HepG2 (cell line): ENCODE measurements at regions not wholly inside any gene's neighbourhood (a gene's known extent, or its start where the extent isn't known, plus 50 kb on each side); places are given as distances from the start of the nearest gene placed in this dataset.

ENCODE experiments used
- EP300 ChIP-seq, 3 experiments: sonication (generic) in 1 of 3; formaldehyde crosslinking in 1 of 3; IDR thresholded peaks; 2 replicates each; pipeline versions ENCODE4 v1.5.1 to v1.6.1; 2011 to 2020; ENCODE audit warnings: low read depth in 2 of 3, low read length in 2 of 3, borderline replicate concordance in 1 of 3, improper control_type of control experiment in 1 of 3, mild to moderate bottlenecking in 1 of 3, missing genetic modification reagents in 1 of 3, moderate library complexity in 1 of 3
- FOXA3 ChIP-seq: IDR thresholded peaks from 2 replicates; pipeline ENCODE4 v1.6.1; 2016; ENCODE audit warnings: missing genetic modification reagents, missing compliant biosample characterization
- FOXP1 ChIP-seq, 2 experiments: fragments of 450-650 bp in 1 of 2; IDR thresholded peaks; 2 replicates each; pipeline ENCODE4 v1.6.1; 2017 to 2018; ENCODE audit warnings: antibody characterized with exemption in 1 of 2
- GATAD2A ChIP-seq: IDR thresholded peaks from 2 replicates; pipeline ENCODE4 v1.6.1; 2016
- HOXA5 ChIP-seq: sonication (generic); formaldehyde crosslinking; IDR thresholded peaks from 2 replicates; pipeline ENCODE4 v1.4.0; 2020; ENCODE audit warnings: missing genetic modification reagents
- ISL2 ChIP-seq: sonication (generic); formaldehyde crosslinking; IDR thresholded peaks from 2 replicates; pipeline ENCODE4 v1.5.0; 2020; ENCODE audit warnings: missing genetic modification reagents
- KDM5B ChIP-seq: sonication (generic); formaldehyde crosslinking; IDR thresholded peaks from 2 replicates; pipeline ENCODE4 v1.4.0; 2020; ENCODE audit warnings: missing genetic modification reagents, mild to moderate bottlenecking, borderline replicate concordance
- LCORL ChIP-seq, 2 experiments: fragments of 450-650 bp in 1 of 2; sonication (generic) in 1 of 2; formaldehyde crosslinking in 1 of 2; IDR thresholded peaks; 2 replicates each; pipeline versions ENCODE4 v1.5.0 to v1.6.1; 2017 to 2020; ENCODE audit warnings: antibody characterized with exemption in 1 of 2, missing genetic modification reagents in 1 of 2
- MED1 ChIP-seq: sonication (generic); formaldehyde crosslinking; IDR thresholded peaks from 2 replicates; pipeline ENCODE4 v1.4.0; 2020; ENCODE audit warnings: missing genetic modification reagents
- MLLT10 ChIP-seq: sonication (generic); formaldehyde crosslinking; IDR thresholded peaks from 2 replicates; pipeline ENCODE4 v1.4.0; 2020; ENCODE audit warnings: missing genetic modification reagents
- RCOR2 ChIP-seq: IDR thresholded peaks from 2 replicates; pipeline ENCODE4 v1.6.1; 2016; ENCODE audit warnings: missing biosample characterization, missing genetic modification reagents
- TEAD2 ChIP-seq: sonication (generic); formaldehyde crosslinking; IDR thresholded peaks from 2 replicates; pipeline ENCODE4 v1.9.0; 2021; ENCODE audit warnings: missing genetic modification reagents
- TOPORS ChIP-seq: sonication (generic); formaldehyde crosslinking; IDR thresholded peaks from 2 replicates; pipeline ENCODE4 v1.8.0; 2023; ENCODE audit warnings: mild to moderate bottlenecking, missing genetic modification reagents
- ZNF644 ChIP-seq: IDR thresholded peaks from 2 replicates; pipeline ENCODE4 v1.6.1; 2016; ENCODE audit warnings: low read depth
- ZNF703 ChIP-seq: sonication (generic); formaldehyde crosslinking; IDR thresholded peaks from 2 replicates; pipeline ENCODE4 v1.5.1; 2020; ENCODE audit warnings: missing genetic modification reagents, mild to moderate bottlenecking, moderate library complexity, borderline replicate concordance
- ZSCAN12 ChIP-seq: sonication (generic); formaldehyde crosslinking; IDR thresholded peaks from 2 replicates; pipeline ENCODE4 v1.9.0; 2021; ENCODE audit warnings: mild to moderate bottlenecking, missing genetic modification reagents
- ZSCAN20 ChIP-seq: sonication (generic); formaldehyde crosslinking; IDR thresholded peaks from 2 replicates; pipeline ENCODE4 v1.4.0; 2020; ENCODE audit warnings: missing genetic modification reagents, mild to moderate bottlenecking, borderline replicate concordance
- TF ChIP-seq, protein P1 (sequence below): IDR thresholded peaks from 2 replicates; pipeline ENCODE4 v1.4.0; 2020; ENCODE audit warnings: mild to moderate bottlenecking, missing genetic modification reagents
- TF ChIP-seq, protein P2 (sequence below): sonication (generic); formaldehyde crosslinking; IDR thresholded peaks from 2 replicates; pipeline ENCODE4 v1.4.0; 2020; ENCODE audit warnings: mild to moderate bottlenecking, missing genetic modification reagents
- TF ChIP-seq, protein P3 (sequence below): IDR thresholded peaks from 2 replicates; pipeline ENCODE4 v1.6.1; 2016; ENCODE audit warnings: mild to moderate bottlenecking
- TF ChIP-seq, protein P4 (sequence below): IDR thresholded peaks from 2 replicates; pipeline ENCODE4 v1.6.1; 2016; ENCODE audit warnings: low read depth, control low read depth
- TF ChIP-seq, protein P5 (sequence below): IDR thresholded peaks from 2 replicates; pipeline ENCODE4 v1.6.1; 2016

DNA sequence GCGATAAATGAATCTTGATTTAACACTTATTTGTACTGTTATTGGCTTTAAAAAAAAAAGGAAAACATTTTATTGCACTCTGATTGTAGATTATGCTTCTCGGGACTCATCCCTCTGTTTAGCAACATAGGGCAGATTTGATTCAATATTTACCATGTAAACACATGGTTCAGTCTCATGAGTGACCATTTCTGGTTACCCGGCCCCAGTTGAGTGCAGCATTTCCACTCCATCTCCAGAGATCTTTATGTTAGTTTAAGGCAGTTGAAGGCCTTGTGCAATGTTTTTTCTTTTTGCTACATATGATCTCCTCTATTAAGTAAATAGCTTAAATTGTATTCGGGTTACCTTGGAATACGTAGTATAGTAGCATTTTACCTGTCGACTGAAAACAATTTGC, 143.3 kb upstream of the RPS6KA3 start (continued):
- TF ChIP-seq, protein P1, sequence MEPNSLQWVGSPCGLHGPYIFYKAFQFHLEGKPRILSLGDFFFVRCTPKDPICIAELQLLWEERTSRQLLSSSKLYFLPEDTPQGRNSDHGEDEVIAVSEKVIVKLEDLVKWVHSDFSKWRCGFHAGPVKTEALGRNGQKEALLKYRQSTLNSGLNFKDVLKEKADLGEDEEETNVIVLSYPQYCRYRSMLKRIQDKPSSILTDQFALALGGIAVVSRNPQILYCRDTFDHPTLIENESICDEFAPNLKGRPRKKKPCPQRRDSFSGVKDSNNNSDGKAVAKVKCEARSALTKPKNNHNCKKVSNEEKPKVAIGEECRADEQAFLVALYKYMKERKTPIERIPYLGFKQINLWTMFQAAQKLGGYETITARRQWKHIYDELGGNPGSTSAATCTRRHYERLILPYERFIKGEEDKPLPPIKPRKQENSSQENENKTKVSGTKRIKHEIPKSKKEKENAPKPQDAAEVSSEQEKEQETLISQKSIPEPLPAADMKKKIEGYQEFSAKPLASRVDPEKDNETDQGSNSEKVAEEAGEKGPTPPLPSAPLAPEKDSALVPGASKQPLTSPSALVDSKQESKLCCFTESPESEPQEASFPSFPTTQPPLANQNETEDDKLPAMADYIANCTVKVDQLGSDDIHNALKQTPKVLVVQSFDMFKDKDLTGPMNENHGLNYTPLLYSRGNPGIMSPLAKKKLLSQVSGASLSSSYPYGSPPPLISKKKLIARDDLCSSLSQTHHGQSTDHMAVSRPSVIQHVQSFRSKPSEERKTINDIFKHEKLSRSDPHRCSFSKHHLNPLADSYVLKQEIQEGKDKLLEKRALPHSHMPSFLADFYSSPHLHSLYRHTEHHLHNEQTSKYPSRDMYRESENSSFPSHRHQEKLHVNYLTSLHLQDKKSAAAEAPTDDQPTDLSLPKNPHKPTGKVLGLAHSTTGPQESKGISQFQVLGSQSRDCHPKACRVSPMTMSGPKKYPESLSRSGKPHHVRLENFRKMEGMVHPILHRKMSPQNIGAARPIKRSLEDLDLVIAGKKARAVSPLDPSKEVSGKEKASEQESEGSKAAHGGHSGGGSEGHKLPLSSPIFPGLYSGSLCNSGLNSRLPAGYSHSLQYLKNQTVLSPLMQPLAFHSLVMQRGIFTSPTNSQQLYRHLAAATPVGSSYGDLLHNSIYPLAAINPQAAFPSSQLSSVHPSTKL, result peak; percentile 68
- TF ChIP-seq MLLT10 (CRISPR knock-in tag), result no peak
- peak; percentile 93 for TF ChIP-seq FOXA3 (CRISPR knock-in tag)
- TF ChIP-seq FOXP1 (IDR thresholded peaks at IDR 0.05), result 0 out of 2 replicates have a peak, but pooled peaks have one; percentile 37
- TF ChIP-seq FOXP1 (CRISPR knock-in tag; IDR thresholded peaks at IDR 0.05), result peak; percentile 78
- TF ChIP-seq MED1 (CRISPR knock-in tag), result peak; percentile 66
- TF ChIP-seq KDM5B (CRISPR knock-in tag), result no peak
- peak; percentile 79 for TF ChIP-seq GATAD2A
- TF ChIP-seq HOXA5 (CRISPR knock-in tag), result 0 out of 2 replicates have a peak, but pooled peaks have one; percentile 25
- TF ChIP-seq, protein P2, sequence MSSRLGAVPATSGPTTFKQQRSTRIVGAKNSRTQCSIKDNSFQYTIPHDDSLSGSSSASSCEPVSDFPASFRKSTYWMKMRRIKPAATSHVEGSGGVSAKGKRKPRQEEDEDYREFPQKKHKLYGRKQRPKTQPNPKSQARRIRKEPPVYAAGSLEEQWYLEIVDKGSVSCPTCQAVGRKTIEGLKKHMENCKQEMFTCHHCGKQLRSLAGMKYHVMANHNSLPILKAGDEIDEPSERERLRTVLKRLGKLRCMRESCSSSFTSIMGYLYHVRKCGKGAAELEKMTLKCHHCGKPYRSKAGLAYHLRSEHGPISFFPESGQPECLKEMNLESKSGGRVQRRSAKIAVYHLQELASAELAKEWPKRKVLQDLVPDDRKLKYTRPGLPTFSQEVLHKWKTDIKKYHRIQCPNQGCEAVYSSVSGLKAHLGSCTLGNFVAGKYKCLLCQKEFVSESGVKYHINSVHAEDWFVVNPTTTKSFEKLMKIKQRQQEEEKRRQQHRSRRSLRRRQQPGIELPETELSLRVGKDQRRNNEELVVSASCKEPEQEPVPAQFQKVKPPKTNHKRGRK (CRISPR knock-in tag), result no peak
- peak; percentile 64; the same call in 1 of the 2 replicates for TF ChIP-seq ISL2 (CRISPR knock-in tag)
- TF ChIP-seq RCOR2 (CRISPR knock-in tag), result no peak
- no peak for TF ChIP-seq TOPORS
- TF ChIP-seq, protein P3, sequence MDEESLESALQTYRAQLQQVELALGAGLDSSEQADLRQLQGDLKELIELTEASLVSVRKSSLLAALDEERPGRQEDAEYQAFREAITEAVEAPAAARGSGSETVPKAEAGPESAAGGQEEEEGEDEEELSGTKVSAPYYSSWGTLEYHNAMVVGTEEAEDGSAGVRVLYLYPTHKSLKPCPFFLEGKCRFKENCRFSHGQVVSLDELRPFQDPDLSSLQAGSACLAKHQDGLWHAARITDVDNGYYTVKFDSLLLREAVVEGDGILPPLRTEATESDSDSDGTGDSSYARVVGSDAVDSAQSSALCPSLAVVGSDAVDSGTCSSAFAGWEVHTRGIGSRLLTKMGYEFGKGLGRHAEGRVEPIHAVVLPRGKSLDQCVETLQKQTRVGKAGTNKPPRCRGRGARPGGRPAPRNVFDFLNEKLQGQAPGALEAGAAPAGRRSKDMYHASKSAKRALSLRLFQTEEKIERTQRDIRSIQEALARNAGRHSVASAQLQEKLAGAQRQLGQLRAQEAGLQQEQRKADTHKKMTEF, result peak; percentile 50; the same call in 1 of the 2 replicates
- TF ChIP-seq, protein P4, sequence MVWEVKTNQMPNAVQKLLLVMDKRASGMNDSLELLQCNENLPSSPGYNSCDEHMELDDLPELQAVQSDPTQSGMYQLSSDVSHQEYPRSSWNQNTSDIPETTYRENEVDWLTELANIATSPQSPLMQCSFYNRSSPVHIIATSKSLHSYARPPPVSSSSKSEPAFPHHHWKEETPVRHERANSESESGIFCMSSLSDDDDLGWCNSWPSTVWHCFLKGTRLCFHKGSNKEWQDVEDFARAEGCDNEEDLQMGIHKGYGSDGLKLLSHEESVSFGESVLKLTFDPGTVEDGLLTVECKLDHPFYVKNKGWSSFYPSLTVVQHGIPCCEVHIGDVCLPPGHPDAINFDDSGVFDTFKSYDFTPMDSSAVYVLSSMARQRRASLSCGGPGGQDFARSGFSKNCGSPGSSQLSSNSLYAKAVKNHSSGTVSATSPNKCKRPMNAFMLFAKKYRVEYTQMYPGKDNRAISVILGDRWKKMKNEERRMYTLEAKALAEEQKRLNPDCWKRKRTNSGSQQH (CRISPR knock-in tag), result no peak
- TF ChIP-seq ZNF644 (CRISPR knock-in tag), result 0 out of 2 replicates have a peak, but pooled peaks have one; percentile 47
- TF ChIP-seq EP300 (IDR thresholded peaks at IDR 0.05; ENCODE audit: low read depth in 2 of 2, low read length in 2 of 2), result peak in 1 of 2 experiments; percentile 60; a peak in 2 of 4 replicates
- TF ChIP-seq EP300 (CRISPR knock-in tag; IDR thresholded peaks at IDR 0.05; ENCODE audit: borderline replicate concordance), result no peak
- TF ChIP-seq ZSCAN12, result no peak
- no peak for TF ChIP-seq LCORL (IDR thresholded peaks at IDR 0.05)
- TF ChIP-seq LCORL (CRISPR knock-in tag; IDR thresholded peaks at IDR 0.05), result no peak
- TF ChIP-seq, protein P5, sequence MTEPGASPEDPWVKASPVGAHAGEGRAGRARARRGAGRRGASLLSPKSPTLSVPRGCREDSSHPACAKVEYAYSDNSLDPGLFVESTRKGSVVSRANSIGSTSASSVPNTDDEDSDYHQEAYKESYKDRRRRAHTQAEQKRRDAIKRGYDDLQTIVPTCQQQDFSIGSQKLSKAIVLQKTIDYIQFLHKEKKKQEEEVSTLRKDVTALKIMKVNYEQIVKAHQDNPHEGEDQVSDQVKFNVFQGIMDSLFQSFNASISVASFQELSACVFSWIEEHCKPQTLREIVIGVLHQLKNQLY (CRISPR knock-in tag), result peak; percentile 38; the same call in 1 of the 2 replicates
- no peak for TF ChIP-seq ZNF703
- TF ChIP-seq TEAD2 (CRISPR knock-in tag), result no peak
- TF ChIP-seq ZSCAN20, result no peak
